ENCODE measurements at regions not wholly inside any gene's neighbourhood (a gene's known extent, or its start where the extent isn't known, plus 50 kb on each side); places are given as distances from the start of the nearest gene placed in this dataset.

DNA sequence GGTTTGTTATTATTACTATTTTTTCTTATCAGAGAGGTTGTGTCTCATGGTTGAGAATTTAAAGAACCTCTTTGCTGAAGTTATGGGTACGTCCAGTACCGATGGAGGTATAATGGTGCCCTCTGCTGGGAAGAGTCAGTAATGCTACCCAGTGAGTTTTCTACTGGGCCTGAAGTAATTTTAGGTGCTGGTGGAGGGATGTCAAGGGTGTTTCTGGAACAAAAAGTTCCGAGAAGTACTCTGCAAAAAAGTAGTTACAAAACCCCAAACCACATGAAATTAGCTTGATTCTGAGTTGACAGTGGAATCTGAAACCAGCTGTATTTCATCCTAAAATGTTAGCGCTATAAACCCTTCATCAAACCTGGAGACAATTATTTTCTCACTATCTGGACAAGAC lies 102.5 kb upstream of the MID1 start:
- no peaks in the 10 kb centered on the region for H3K27me3 Mint-ChIP-seq
- ATAC-seq (replicated peaks): no peak
- DNase-seq: peak in 2 of 3 experiments; percentile 0 to 2
- H3K4me3 Mint-ChIP-seq: no peak overlapping the region
- H3K9me3 Mint-ChIP-seq: no peaks in the 10 kb centered on the region
- H3K4me1 Mint-ChIP-seq (ENCODE audit: low read depth in 2 of 2): no peaks in the 10 kb centered on the region
- no peak overlapping the region for H3K27ac Mint-ChIP-seq
- no peaks in the 10 kb centered on the region for H3K36me3 Mint-ChIP-seq (ENCODE audit: insufficient read depth)

- H3K36me3 Mint-ChIP-seq (ENCODE audit: insufficient read depth): no peaks in the 10 kb centered on the region
- no peak overlapping the region for H3K27ac Mint-ChIP-seq
- H3K4me1 Mint-ChIP-seq (ENCODE audit: low read depth in 2 of 2): no peaks in the 10 kb centered on the region
- no peaks in the 10 kb centered on the region for H3K27me3 Mint-ChIP-seq
- DNase-seq (no peak), ATAC-seq (replicated peaks) (no peak)
- no peaks in the 10 kb centered on the region for H3K9me3 Mint-ChIP-seq
- no peak overlapping the region for H3K4me3 Mint-ChIP-seq
Measured at GRCh38 chrX:10725071-10725470, 104.7 kb upstream of the MID1 start.

- no peaks in the 10 kb centered on the region for H3K27me3 Mint-ChIP-seq
- H3K36me3 Mint-ChIP-seq (ENCODE audit: insufficient read depth): peaks cover 6% of the 10 kb centered on the region
- H3K9me3 Mint-ChIP-seq: no peaks in the 10 kb centered on the region
- H3K27ac Mint-ChIP-seq: no peak overlapping the region
- no peaks in the 10 kb centered on the region for H3K4me1 Mint-ChIP-seq (ENCODE audit: low read depth in 2 of 2)
- DNase-seq: no peak
- no peak overlapping the region for H3K4me3 Mint-ChIP-seq
- no peak for ATAC-seq (replicated peaks)
Measured at GRCh38 chrX:10726647-10727046, 106.3 kb upstream of the MID1 start.

DNA sequence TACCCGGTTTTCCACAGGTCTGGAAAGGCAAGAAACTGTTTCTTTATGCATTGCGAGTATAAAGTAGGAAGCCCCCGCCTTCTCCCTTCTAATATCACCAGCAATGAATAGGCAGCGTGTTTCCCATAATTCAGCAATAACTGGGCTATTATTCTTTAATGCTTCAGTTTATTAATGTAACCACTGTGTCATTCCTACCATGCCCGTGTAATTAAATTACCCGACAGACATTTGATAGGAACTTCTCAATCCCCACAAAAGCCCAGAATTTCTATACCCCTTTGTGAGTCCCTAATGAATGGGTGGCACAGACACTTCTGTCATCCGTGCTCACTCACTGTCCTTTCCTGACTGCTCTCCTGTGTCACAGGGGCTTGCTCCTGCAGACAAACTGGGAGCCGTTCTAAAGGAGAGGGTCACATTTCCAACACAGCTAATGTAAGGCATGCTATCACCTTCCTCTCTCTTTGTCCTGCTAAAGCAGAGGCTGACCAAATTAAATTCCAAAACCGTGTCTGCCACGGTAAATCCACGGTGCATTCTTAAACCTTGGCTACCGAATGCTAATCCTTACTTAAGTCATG lies 108.5 kb upstream of the MID1 start:
- Mint-ChIP-seq H3K4me3 (no peak overlapping the region), H3K9me3 (no peaks in the 10 kb centered on the region), H3K4me1 (ENCODE audit: low read depth in 2 of 2) (no peaks in the 10 kb centered on the region), H3K27ac (no peak overlapping the region), H3K36me3 (ENCODE audit: insufficient read depth) (peaks cover 6% of the 10 kb centered on the region), H3K27me3 (no peaks in the 10 kb centered on the region)
- ATAC-seq (replicated peaks): no peak
- no peak for DNase-seq

DNA sequence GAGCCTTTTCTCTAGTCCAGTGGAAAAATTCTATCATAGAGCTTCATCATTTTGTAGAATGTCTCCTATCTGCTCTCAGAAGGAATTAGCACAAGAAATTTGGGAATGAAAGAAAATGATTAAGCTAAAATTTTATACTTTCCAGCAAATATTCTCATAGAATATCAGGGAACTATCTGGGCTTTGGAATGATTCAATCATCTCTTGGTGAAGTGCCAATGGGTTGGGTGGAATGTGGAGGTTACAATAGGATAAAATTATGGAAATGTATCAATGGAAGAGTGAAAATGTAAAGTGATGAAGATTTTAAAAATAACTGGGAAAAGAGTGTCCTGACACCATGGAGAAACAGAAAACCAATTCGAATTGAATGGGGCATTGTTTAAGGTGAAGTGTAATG lies 119.0 kb upstream of the MID1 start:
- Mint-ChIP-seq H3K36me3 (ENCODE audit: insufficient read depth) (peaks cover 3% of the 10 kb centered on the region), H3K27ac (no peak overlapping the region), H3K9me3 (no peaks in the 10 kb centered on the region), H3K27me3 (no peaks in the 10 kb centered on the region), H3K4me1 (ENCODE audit: low read depth in 2 of 2) (no peaks in the 10 kb centered on the region), H3K4me3 (no peak overlapping the region)
- DNase-seq (no peak), ATAC-seq (replicated peaks) (no peak)

DNA sequence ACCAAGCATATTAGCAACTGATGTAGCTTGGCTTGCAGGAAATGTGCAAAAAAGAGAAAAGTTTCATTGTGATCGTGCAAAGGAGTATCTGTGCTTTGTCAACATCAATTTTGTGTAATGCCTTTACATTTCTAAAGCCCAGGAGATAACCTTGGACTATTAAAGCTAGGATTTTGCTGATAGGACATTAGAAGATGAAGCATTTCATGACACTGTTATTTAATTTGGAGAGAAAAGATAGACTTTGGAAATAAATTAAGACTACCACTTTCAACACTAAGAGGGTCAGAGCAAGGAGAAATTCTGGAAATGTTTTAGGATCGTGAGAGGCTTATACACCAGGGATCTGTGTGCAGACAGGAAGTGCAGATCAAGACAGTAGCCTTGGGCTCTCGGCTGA lies 120.6 kb upstream of the MID1 start:
- Mint-ChIP-seq H3K4me1 (ENCODE audit: low read depth in 2 of 2) (no peaks in the 10 kb centered on the region), H3K36me3 (ENCODE audit: insufficient read depth) (peaks cover 3% of the 10 kb centered on the region), H3K4me3 (no peak overlapping the region), H3K27ac (no peak overlapping the region), H3K27me3 (no peaks in the 10 kb centered on the region), H3K9me3 (peaks cover 0 to 6% of the 10 kb centered on the region in 2 donors)
- no peak for DNase-seq
- no peak for ATAC-seq (replicated peaks)

DNA sequence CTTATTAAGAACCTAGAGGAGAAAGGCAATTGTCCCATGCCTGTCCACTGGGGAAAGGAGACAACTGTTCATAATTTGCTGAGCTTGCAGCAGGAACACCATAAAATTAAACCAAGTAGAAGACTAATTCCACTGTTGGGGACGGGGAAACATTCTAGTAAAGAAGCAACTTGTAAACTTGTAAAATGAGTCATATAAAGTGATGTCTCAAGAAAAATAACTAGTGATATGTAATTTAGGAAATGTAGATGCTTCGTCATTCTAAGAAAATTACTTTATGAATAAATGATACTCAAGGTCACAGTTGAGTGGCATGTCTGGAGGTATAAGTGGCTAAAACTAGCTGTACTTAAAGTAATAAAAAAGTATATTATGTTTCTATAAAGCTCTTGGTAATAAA lies 121.2 kb upstream of the MID1 start:
- Mint-ChIP-seq H3K27me3 (no peaks in the 10 kb centered on the region), H3K9me3 (peaks cover 0 to 6% of the 10 kb centered on the region in 2 donors), H3K4me3 (no peak overlapping the region), H3K4me1 (ENCODE audit: low read depth in 2 of 2) (no peaks in the 10 kb centered on the region), H3K36me3 (ENCODE audit: insufficient read depth) (peaks cover 3% of the 10 kb centered on the region), H3K27ac (no peak overlapping the region)
- no peak for DNase-seq
- ATAC-seq (replicated peaks): no peak

- Mint-ChIP-seq H3K4me3 (no peak overlapping the region), H3K36me3 (ENCODE audit: insufficient read depth) (no peaks in the 10 kb centered on the region), H3K27me3 (no peaks in the 10 kb centered on the region), H3K27ac (no peak overlapping the region), H3K4me1 (ENCODE audit: low read depth in 2 of 2) (no peaks in the 10 kb centered on the region), H3K9me3 (peaks cover 0 to 6% of the 10 kb centered on the region in 2 donors)
- ATAC-seq (replicated peaks) (no peak), DNase-seq (no peak)
Measured at GRCh38 chrX:10743476-10743875, 123.1 kb upstream of the MID1 start.

GRCh38 chrX:10744007-10744406 lies 123.6 kb upstream of the MID1 start:
- no peak overlapping the region for H3K4me3 Mint-ChIP-seq
- no peak for ATAC-seq (replicated peaks)
- H3K36me3 Mint-ChIP-seq (ENCODE audit: insufficient read depth): no peaks in the 10 kb centered on the region

GRCh38 chrX:10747975-10748374 lies 127.6 kb upstream of the MID1 start:
- Mint-ChIP-seq H3K4me3 (no peak overlapping the region), H3K9me3 (peaks cover 0 to 6% of the 10 kb centered on the region in 2 donors), H3K4me1 (ENCODE audit: low read depth in 2 of 2) (no peaks in the 10 kb centered on the region), H3K36me3 (ENCODE audit: insufficient read depth) (no peaks in the 10 kb centered on the region), H3K27ac (no peak overlapping the region), H3K27me3 (no peaks in the 10 kb centered on the region)
- ATAC-seq (replicated peaks) (no peak), DNase-seq (no peak)

More at GRCh38 chrX:10744007-10744406, 123.6 kb upstream of the MID1 start:
- H3K27me3 Mint-ChIP-seq: no peaks in the 10 kb centered on the region
- no peak overlapping the region for H3K27ac Mint-ChIP-seq
- H3K4me1 Mint-ChIP-seq (ENCODE audit: low read depth in 2 of 2): no peaks in the 10 kb centered on the region
- peaks cover 0 to 6% of the 10 kb centered on the region in 2 donors for H3K9me3 Mint-ChIP-seq
- DNase-seq: no peak

DNA sequence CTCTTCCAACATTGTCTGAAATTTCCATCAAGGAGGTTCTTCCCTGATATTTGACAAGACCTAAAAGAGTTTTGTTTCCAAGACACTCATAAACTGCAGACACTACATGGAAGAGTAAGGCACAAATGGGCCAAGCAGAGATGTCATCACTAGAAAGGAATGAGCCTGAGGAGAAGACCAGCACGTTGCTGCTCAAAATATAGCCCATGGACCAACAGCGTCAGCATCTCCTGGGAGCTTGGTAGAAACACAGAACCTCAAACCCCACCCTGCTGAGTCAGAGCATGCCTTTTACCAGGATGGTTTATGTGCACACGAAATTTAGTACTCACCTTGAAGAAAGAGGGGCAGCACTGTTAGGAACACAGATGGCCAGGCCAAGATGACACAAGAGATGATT lies 128.7 kb upstream of the MID1 start:
- Mint-ChIP-seq H3K4me3 (no peak overlapping the region), H3K4me1 (ENCODE audit: low read depth in 2 of 2) (no peaks in the 10 kb centered on the region), H3K36me3 (ENCODE audit: insufficient read depth) (no peaks in the 10 kb centered on the region), H3K9me3 (peaks cover 0 to 6% of the 10 kb centered on the region in 2 donors), H3K27ac (no peak overlapping the region), H3K27me3 (no peaks in the 10 kb centered on the region)
- DNase-seq: no peak
- ATAC-seq (replicated peaks): no peak

DNA sequence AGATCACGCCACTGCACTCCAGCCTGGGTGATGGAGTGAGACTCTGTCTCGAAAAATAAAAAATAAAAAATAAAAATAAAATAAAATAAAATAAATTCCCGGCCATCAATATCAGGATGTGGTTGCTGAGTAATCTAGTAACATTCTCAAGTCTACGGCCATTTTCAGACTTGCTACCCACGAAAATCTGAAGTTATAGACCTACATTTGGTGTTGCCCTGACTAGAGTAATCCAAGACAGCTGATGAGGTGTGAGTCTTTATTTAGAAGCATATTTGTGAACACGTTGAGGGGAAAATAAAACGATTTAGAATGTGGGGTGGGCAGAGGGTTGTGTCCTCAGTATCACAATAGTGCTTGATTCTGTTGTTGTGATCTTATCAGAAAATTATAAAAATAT lies 130.2 kb upstream of the MID1 start:
- peaks cover 0 to 4% of the 10 kb centered on the region in 2 donors for H3K9me3 Mint-ChIP-seq
- ATAC-seq (replicated peaks): no peak
- H3K27me3 Mint-ChIP-seq: no peaks in the 10 kb centered on the region
- DNase-seq: no peak
- H3K36me3 Mint-ChIP-seq (ENCODE audit: insufficient read depth): no peaks in the 10 kb centered on the region
- H3K27ac Mint-ChIP-seq: no peak overlapping the region
- H3K4me1 Mint-ChIP-seq (ENCODE audit: low read depth in 2 of 2): no peaks in the 10 kb centered on the region
- no peak overlapping the region for H3K4me3 Mint-ChIP-seq

DNA sequence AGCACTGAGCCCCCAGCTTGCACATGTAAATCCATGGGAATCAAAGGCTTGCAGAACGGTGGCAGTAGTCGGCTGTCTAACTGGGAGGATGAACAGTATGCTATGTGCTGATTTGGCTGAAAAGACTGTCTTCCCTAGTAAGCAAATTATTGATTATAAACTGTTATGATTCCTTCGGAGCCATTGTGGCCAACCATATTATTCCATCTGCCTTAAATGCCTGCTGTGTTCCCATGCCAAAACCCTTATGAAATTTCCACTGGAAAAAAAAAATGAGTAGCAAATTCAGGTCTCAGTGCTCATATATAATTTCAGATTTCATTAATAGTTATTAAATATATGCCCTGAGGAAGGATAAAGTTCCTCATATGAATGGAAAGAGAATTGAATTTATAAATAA lies 132.7 kb upstream of the MID1 start:
- H3K36me3 Mint-ChIP-seq (ENCODE audit: insufficient read depth): no peaks in the 10 kb centered on the region
- no peaks in the 10 kb centered on the region for H3K9me3 Mint-ChIP-seq
- no peak for DNase-seq
- no peak overlapping the region for H3K4me3 Mint-ChIP-seq
- H3K4me1 Mint-ChIP-seq (ENCODE audit: low read depth in 2 of 2): no peaks in the 10 kb centered on the region
- H3K27ac Mint-ChIP-seq: no peak overlapping the region
- no peaks in the 10 kb centered on the region for H3K27me3 Mint-ChIP-seq
- no peak for ATAC-seq (replicated peaks)

DNA sequence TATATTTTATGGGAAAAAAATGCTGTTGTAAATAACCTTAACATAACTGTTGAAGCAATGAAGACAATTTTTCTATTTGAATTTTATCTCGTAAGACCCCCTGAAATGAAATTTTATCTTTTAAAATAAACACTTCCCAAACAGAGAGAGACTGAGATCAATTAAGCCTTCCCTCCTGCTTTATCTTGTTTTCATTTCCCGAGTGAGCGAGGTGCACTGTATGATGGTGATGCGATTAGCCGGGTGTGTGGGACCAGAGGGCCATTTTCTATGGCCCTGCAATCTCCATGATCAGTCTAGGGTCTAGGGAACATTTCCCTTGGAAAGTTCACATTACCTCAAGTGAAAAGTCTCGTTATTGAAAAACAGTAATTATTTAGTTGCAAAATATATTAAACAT lies 134.1 kb upstream of the MID1 start:
- no peak for DNase-seq
- Mint-ChIP-seq H3K36me3 (ENCODE audit: insufficient read depth) (no peaks in the 10 kb centered on the region), H3K4me1 (ENCODE audit: low read depth in 2 of 2) (no peaks in the 10 kb centered on the region)

More for the DNA sequence above, 134.1 kb upstream of the MID1 start:
- Mint-ChIP-seq H3K27ac (no peak overlapping the region), H3K9me3 (no peaks in the 10 kb centered on the region), H3K4me3 (no peak overlapping the region), H3K27me3 (no peaks in the 10 kb centered on the region)
- no peak for ATAC-seq (replicated peaks)

All from effector memory CD8-positive, alpha-beta T cell (primary cell).